Fibroblast of villous mesenchyme (primary cell): ENCODE measurements at regions not wholly inside any gene's neighbourhood (a gene's known extent, or its start where the extent isn't known, plus 50 kb on each side); places are given as distances from the start of the nearest gene placed in this dataset.

Source experiments
- DNase-seq: peaks from one replicate; pipeline ENCODE4 v3.0.0-alpha.2; 2010; ENCODE audit warnings: low read depth
- H3K4me3 ChIP-seq: 2 replicates; pipeline ENCODE4 v1.5.1; 2011; ENCODE audit warnings: low read depth, mild to moderate bottlenecking, low read length
- TF ChIP-seq, protein P1 (sequence below): IDR thresholded peaks from 2 replicates; pipeline ENCODE4 v1.5.1; 2012; ENCODE audit warnings: low read depth, mild to moderate bottlenecking, low read length; ENCODE audit not compliant: insufficient read depth

- H3K4me3 ChIP-seq = no peak overlapping the region
- TF ChIP-seq, protein P1, sequence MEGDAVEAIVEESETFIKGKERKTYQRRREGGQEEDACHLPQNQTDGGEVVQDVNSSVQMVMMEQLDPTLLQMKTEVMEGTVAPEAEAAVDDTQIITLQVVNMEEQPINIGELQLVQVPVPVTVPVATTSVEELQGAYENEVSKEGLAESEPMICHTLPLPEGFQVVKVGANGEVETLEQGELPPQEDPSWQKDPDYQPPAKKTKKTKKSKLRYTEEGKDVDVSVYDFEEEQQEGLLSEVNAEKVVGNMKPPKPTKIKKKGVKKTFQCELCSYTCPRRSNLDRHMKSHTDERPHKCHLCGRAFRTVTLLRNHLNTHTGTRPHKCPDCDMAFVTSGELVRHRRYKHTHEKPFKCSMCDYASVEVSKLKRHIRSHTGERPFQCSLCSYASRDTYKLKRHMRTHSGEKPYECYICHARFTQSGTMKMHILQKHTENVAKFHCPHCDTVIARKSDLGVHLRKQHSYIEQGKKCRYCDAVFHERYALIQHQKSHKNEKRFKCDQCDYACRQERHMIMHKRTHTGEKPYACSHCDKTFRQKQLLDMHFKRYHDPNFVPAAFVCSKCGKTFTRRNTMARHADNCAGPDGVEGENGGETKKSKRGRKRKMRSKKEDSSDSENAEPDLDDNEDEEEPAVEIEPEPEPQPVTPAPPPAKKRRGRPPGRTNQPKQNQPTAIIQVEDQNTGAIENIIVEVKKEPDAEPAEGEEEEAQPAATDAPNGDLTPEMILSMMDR = no peak
- no peak for DNase-seq
Measured at GRCh38 chr1:81335876-81336275, 464.9 kb upstream of the ADGRL2 start.

- DNase-seq = no peak
- no peak overlapping the region for H3K4me3 ChIP-seq
- TF ChIP-seq, protein P1 = no peak
Measured at GRCh38 chr1:81330521-81330920, 470.2 kb upstream of the ADGRL2 start.

DNA sequence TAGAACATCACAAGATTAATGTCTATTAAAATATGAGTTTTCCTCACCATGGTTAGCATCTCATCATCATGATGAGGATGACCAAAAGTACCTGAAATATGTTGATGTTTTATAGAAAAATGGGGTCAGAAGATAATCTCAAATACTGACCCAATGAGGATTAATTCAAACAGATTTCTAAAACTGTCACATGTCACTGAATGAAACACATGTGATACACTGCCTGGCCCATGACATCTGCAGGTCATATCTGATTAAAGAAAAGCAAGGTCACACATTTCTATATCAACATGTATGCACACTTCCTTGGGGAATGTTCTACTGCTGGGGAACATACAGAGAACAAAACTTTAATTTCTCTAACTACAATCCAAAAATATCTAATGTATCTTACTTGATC is 470.6 kb upstream of the ADGRL2 start:
- TF ChIP-seq, protein P1 = no peak
- no peak for DNase-seq
- no peak overlapping the region for H3K4me3 ChIP-seq

- no peak for DNase-seq
- no peak overlapping the region for H3K4me3 ChIP-seq
- TF ChIP-seq, protein P1 = no peak
Measured at GRCh38 chr1:81329041-81329440, 471.7 kb upstream of the ADGRL2 start.

GRCh38 chr1:81327743-81328142 is 473.0 kb upstream of the ADGRL2 start:
- TF ChIP-seq, protein P1 = no peak
- no peak for DNase-seq
- no peak overlapping the region for H3K4me3 ChIP-seq

DNA sequence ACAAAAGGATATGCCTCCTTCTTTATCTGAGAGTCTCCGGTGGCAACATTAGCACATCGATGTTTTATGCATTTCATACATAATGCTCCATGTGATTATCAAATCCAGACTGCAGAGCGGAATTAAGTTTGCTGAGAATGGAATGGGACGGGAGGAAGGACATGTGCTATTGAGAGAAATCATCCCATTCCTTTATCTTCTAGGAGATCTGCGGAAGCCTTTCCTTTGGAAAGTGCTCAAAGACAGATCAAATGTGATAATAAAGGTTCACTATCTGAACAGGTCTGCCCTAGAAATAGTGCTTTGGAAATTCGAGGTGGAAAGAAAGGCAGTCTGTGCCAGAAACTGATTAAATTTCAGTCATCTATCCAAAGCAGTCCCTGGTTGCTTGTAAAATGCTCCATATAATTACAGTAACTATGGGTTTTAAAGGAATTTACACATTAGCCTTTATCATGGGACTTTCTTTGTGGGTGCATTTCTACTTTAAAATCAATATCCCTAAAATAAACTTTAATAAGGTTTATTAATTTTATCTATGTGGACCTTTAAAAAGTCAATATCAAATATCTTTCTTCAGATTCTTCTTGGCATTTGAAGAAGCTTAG is 473.5 kb upstream of the ADGRL2 start:
- TF ChIP-seq, protein P1 = no peak
- no peak for DNase-seq
- H3K4me3 ChIP-seq = no peak overlapping the region

- TF ChIP-seq, protein P1 = no peak
- DNase-seq = no peak
- no peak overlapping the region for H3K4me3 ChIP-seq
Measured at GRCh38 chr1:81326212-81326611, 474.5 kb upstream of the ADGRL2 start.
